LoVo (cell line): ENCODE measurements at regions not wholly inside any gene's neighbourhood (a gene's known extent, or its start where the extent isn't known, plus 50 kb on each side); places are given as distances from the start of the nearest gene placed in this dataset.
"Not testable (repeated sequence)": the region's sequence is repeated elsewhere in the genome, so short reads cannot be mapped to it uniquely, and the experiment has no call there.

ENCODE experiments used
- DNase-seq: peaks from one replicate; pipeline ENCODE4 v3.0.0-alpha.2; 2016; ENCODE audit warnings: low spot score

- DNase-seq = no peak
Observed at GRCh38 chr4:149045731-149046130, 603.5 kb upstream of the NR3C2 start.

GRCh38 chr4:149039786-149040185 is 597.6 kb upstream of the NR3C2 start:
- not testable (repeated sequence) for DNase-seq

GRCh38 chr4:149031399-149031798 is 589.2 kb upstream of the NR3C2 start:
- peak; percentile 47 for DNase-seq

GRCh38 chr4:149029056-149029651 is 586.9 kb upstream of the NR3C2 start:
- no peak for DNase-seq

- no peak for DNase-seq
Observed at GRCh38 chr4:149026696-149027095, 584.5 kb upstream of the NR3C2 start.

GRCh38 chr4:149017002-149017734 is 575.0 kb upstream of the NR3C2 start:
- no peak for DNase-seq

GRCh38 chr4:149009223-149009622 is 567.0 kb upstream of the NR3C2 start:
- DNase-seq = no peak

- DNase-seq = no peak
Observed at GRCh38 chr4:149008415-149009025, 566.3 kb upstream of the NR3C2 start.

GRCh38 chr4:149005191-149005590 is 563.0 kb upstream of the NR3C2 start:
- no peak for DNase-seq

- DNase-seq = no peak
Observed at GRCh38 chr4:148999924-149000323, 557.7 kb upstream of the NR3C2 start.

GRCh38 chr4:148998719-148999118 is 556.5 kb upstream of the NR3C2 start:
- DNase-seq = no peak

- DNase-seq = peak; percentile 80
Observed at GRCh38 chr4:148986951-148987350, 544.7 kb upstream of the NR3C2 start.

- DNase-seq = no peak
Observed at GRCh38 chr4:148984951-148985350, 542.7 kb upstream of the NR3C2 start.

GRCh38 chr4:148982200-148982599 is 540.0 kb upstream of the NR3C2 start:
- no peak for DNase-seq

- DNase-seq = no peak
Observed at GRCh38 chr4:148980782-148981480, 538.7 kb upstream of the NR3C2 start.

- DNase-seq = no peak
Observed at GRCh38 chr4:148978301-148978700, 536.1 kb upstream of the NR3C2 start.

- DNase-seq = no peak
Observed at GRCh38 chr4:148975464-148975863, 533.2 kb upstream of the NR3C2 start.

GRCh38 chr4:148965080-148965479 is 522.9 kb upstream of the NR3C2 start:
- no peak for DNase-seq

- no peak for DNase-seq
Observed at GRCh38 chr4:148964456-148964855, 522.2 kb upstream of the NR3C2 start.

GRCh38 chr4:148962539-148963290 is 520.5 kb upstream of the NR3C2 start:
- no peak for DNase-seq

- no peak for DNase-seq
Observed at GRCh38 chr4:148961526-148961925, 519.3 kb upstream of the NR3C2 start.

- DNase-seq = no peak
Observed at GRCh38 chr4:148958317-148958716, 516.1 kb upstream of the NR3C2 start.
